ENCODE measurements at regions not wholly inside any gene's neighbourhood (a gene's known extent, or its start where the extent isn't known, plus 50 kb on each side); places are given as distances from the start of the nearest gene placed in this dataset.

DNA sequence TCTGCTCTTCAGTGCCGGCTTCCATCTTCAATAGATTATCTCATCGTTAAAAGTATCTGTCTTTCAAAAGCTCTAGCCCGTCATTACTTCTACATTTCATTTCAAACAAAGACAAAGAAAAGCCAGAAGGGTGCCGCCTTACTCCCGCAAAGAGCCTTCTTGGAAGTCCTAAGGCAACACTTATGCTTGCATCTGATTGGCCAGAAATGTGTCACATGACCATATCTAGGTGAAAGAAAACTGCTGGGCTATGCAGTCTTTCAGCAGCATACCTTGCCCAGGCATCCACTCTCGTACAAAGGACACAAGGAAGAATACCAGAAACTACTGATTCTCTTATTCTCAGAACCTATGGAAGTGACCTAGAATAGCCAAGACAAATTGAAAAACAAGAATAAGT is 217.1 kb upstream of the SLC35G4 start:
- intact Hi-C loops (cut with DNase I; ENCODE audit: low total_unique reads), result no loop called here
- no peak overlapping the region for H3K27ac ChIP-seq

GRCh38 chr18:11391661-11392060 is 217.7 kb upstream of the SLC35G4 start:
- TF ChIP-seq CTCF (IDR thresholded peaks at IDR 0.05), result no peak
- no peaks in the 10 kb centered on the region for H3K27me3 ChIP-seq
- no peak overlapping the region for H3K4me3 ChIP-seq
- no peaks in the 10 kb centered on the region for H3K36me3 ChIP-seq
- DNase-seq, result no peak
- H3K27ac ChIP-seq, result no peak overlapping the region
- H3K4me1 ChIP-seq, result no peaks in the 10 kb centered on the region
- no peaks in the 10 kb centered on the region for H3K9me3 ChIP-seq
- intact Hi-C loops (cut with DNase I; ENCODE audit: low total_unique reads), result no loop called here

More for the DNA sequence above, 217.1 kb upstream of the SLC35G4 start:
- no peak for TF ChIP-seq CTCF (IDR thresholded peaks at IDR 0.05)
- no peak overlapping the region for H3K4me3 ChIP-seq
- H3K4me1 ChIP-seq, result no peaks in the 10 kb centered on the region
- H3K36me3 ChIP-seq, result no peaks in the 10 kb centered on the region
- H3K9me3 ChIP-seq, result no peaks in the 10 kb centered on the region
- DNase-seq, result no peak
- H3K27me3 ChIP-seq, result no peaks in the 10 kb centered on the region

- intact Hi-C loops (cut with DNase I; ENCODE audit: low total_unique reads), result no loop called here
- Histone ChIP-seq H3K36me3 (no peaks in the 10 kb centered on the region), H3K27ac (no peak overlapping the region), H3K4me1 (no peaks in the 10 kb centered on the region), H3K4me3 (no peak overlapping the region), H3K9me3 (no peaks in the 10 kb centered on the region), H3K27me3 (no peaks in the 10 kb centered on the region)
- no peak for TF ChIP-seq CTCF (IDR thresholded peaks at IDR 0.05)
- no peak for DNase-seq
These were observed 220.4 kb upstream of the SLC35G4 start for GRCh38 chr18:11388755-11389680.

DNA sequence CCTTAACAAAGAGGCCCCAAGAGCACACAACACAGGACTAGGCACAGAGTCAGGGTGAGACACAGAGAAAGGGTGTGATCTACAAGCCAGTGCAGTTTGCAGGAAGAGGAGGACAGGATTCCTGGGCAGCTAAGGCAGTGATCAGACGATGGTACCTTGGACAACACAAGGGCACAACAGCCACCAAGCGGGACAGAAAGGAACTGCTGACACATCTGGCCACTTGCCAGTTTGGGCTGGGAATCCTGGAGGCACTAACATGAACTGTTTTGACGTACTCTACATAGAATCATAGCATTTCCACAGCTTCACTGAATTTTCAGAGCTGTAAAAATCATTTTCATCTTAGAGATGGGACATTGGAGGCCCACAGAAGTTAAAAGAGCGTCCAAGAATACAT is 221.5 kb upstream of the SLC35G4 start:
- intact Hi-C loops (cut with DNase I; ENCODE audit: low total_unique reads), result no loop called here
- TF ChIP-seq CTCF (IDR thresholded peaks at IDR 0.05), result peak; percentile 54 to 55
- Histone ChIP-seq H3K4me1 (peaks cover 0 to 10% (median 2%) of the 10 kb centered on the region in 4 donors), H3K4me3 (no peak overlapping the region), H3K27ac (no peak overlapping the region), H3K27me3 (no peaks in the 10 kb centered on the region), H3K36me3 (no peaks in the 10 kb centered on the region), H3K9me3 (no peaks in the 10 kb centered on the region)
- peak; percentile 72 to 76 for DNase-seq

DNA sequence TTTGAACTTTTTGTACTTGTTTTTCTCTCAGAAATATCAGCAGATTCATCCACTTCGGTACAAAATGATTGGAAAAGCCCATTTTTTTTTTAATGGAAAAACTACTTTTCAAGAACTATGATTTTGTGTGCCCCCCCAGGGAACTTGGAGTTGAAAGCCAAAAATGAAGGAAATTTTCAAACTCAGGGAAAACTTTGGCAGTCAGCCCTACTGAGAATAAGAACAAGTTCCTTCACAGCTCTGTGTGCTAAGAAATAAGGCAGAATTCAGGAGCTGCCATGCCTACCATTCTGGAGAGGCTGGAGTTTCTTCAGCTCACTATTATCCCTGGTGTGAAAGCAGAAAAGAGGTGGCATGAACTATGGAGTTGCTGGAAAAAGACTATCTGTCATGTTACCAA is 226.0 kb upstream of the SLC35G4 start:
- no peaks in the 10 kb centered on the region for H3K36me3 ChIP-seq
- H3K4me3 ChIP-seq, result no peak overlapping the region
- H3K4me1 ChIP-seq, result peaks cover 0 to 10% (median 2%) of the 10 kb centered on the region in 4 donors
- no peaks in the 10 kb centered on the region for H3K27me3 ChIP-seq
- H3K27ac ChIP-seq, result no peak overlapping the region
- no peaks in the 10 kb centered on the region for H3K9me3 ChIP-seq
- intact Hi-C loops (cut with DNase I; ENCODE audit: low total_unique reads), result no loop called here
- TF ChIP-seq CTCF (IDR thresholded peaks at IDR 0.05), result no peak
- DNase-seq, result no peak

Data from tibial artery (tissue), 4 donors.